ENCODE measurements at regions not wholly inside any gene's neighbourhood (a gene's known extent, or its start where the extent isn't known, plus 50 kb on each side); places are given as distances from the start of the nearest gene placed in this dataset.
"Not testable (repeated sequence)": the region's sequence is repeated elsewhere in the genome, so short reads cannot be mapped to it uniquely, and the experiment has no call there.

- no peak for DNase-seq
Observed at GRCh38 chr7:70846208-70846607, 285.7 kb upstream of the GALNT17 start.

GRCh38 chr7:70849580-70850235 is 282.2 kb upstream of the GALNT17 start:
- DNase-seq: no peak

DNA sequence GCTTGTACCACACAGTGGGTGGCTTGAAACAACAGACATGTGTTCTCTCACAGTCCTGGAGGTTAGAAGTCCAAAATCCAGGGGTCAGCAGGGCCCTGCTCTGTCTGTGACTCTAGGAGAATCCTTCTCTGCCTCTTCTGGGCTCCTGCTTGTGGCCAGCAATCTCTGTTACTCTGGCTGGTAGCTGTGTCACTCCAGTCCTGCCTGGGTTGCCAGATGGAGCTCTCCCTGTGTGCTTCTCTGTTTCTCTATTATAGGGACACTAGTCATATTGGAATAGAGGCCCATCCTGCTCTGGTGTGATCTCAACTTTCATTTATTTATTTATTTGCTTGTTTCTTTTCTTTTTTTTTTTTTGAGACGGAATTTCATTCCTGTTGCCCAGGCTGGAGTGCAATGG is 276.6 kb upstream of the GALNT17 start:
- DNase-seq: no peak

GRCh38 chr7:70856901-70857630 is 274.9 kb upstream of the GALNT17 start:
- peak; percentile 70 for DNase-seq

DNA sequence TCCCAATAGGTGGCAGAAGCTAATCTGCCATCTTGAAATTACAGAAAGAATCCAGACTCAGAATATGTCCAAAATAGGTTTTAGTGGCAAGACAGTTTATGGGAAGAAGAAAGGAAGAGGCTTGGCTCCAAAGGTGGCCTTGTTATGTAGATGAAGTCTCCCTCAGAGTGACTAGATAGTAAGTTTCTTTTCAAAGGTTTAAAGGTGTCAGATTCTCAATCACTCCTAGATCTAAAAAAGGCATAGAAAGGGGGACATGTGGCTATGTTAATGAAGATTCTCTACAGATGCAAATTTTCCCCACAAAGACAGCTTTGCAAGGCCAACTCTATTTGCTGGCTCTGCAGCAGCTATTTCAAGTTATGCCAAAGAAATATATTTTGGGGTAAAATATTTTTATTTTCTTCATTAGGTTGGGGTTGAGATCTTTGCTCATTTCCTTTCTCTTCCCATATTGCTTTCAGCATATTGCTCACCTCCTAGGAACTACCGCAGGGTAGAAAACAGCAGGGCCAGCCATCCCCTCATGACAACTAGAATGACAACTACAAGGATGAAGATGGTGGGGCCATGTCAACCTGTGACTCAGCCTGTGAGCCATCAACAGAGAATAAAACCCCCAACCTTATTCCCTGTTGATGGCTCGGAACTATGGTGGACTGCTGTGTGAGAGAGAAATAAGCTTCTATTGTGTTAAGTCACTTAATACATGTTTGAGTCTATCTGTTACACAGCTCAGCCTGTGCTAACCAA is 274.0 kb upstream of the GALNT17 start:
- DNase-seq: no peak

DNA sequence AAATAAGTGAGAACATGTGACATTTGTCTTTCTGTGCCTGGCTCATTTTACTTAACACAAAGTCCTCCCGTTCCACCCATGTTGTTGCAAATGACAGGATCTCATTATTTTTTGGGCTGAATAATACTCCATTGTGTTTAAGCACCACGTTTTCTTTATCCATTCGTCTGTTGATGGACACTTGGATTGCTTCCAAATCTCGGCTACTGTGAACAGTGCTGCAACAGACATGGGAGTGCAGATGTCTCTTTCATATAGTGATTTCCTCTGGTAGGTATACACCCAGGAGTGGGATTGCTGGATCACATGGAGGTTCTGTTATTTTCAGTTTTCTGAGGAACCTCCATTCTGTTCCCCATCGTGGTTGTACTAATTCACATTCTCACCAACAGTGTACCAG is 264.4 kb upstream of the GALNT17 start:
- no peak for DNase-seq

DNA sequence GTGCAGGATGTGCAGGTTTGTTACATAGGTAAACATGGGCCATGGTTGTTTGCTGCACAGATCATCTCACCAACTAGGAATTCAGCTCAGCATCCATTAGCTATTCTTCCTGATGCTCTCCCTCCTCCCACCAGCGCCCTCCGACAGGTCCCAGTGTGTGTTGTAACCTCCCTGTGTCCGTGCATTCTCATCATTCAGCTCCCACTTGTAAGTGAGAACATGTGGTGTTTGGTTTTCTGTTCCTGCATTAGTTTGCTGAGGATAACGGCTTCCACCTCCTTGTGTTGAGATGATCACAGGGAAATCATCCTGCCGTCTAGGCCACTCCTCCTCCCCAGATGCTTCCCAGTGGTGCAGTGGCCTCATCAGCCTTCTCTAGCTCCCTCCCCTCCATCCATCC is 261.6 kb upstream of the GALNT17 start:
- no peak for DNase-seq

DNA sequence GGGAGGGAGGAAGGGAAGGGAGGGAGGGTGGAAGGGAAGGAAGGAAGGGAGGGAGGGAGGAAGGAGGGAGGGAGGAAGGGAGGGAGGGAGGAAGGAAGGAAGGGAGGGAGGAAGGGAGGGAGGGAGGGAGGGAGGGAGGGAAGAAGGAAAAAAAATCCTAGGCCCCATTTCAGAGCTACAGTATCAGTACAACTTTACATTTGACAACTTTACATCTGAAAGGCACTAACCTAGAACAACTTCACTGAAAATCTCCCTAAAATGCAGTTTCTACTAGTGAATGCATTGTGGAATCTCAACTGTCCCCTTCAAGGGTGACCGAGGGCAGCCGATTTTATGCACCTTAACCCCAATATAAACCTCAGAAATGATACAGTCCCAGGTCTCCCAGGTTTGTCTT is 259.8 kb upstream of the GALNT17 start:
- DNase-seq: no peak

DNA sequence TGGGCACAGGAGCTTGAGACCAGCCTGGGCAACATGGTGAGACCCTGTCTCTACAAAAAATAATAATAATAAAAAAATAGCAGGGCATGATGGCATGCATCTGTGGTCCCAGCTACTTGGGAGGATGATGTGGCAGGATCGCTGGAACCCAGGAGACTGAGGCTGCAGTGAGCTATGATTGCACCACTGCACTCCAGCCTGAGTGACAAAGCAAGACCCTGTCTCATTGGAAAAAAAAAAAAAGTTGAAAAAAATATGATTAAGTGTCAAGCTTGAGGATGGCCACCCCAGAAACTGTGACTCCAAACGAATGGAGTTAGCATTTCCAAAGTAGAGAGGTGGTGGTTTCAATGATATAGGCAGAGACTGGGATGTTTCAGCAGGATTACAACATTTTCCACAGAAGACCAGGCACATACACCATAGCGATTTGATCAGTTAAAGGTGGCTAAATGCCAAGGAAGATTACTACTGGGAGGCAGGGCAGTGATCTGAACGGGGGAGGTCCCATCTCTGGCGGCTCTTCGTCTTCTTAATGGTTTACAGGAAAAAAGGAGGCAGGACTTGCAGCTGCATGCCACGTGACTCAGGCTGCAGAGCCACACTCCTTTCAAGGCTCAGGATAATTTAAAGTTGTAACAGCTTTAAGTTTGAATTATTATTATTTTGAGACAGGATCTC is 250.6 kb upstream of the GALNT17 start:
- DNase-seq: no peak

DNA sequence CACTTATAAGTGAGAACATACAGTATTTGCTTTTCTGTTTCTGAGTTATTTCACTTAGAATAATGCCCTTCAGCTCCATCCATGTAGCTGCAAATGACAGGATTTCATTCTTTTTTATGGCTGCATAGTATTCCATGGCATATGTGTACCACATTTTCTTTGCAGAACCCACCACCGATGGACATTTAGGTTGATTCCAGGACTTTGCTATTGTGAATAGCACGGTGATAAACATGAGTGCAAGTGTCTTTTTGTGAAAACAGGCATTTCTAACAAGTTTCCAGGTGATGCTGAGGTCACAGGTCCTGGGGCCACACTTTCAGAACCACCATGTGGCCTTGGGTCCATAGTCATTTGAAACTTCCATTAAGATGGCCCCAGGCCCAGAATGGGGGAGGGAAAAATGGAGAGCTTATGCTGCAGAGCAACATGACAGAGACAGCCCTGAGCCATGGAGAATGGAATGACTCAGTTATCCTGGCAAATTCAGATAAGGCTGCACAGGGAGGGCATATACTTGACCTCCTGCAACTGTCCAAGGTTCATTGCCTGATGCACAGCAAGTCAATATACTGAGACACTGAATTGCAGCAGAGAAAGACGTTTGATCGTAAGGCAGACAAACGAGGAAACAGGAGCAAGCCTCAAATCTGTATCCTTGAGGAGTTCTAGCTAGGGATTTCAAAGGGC is 248.0 kb upstream of the GALNT17 start:
- no peak for DNase-seq

- no peak for DNase-seq
Observed at GRCh38 chr7:70884440-70884764, 247.5 kb upstream of the GALNT17 start.

DNA sequence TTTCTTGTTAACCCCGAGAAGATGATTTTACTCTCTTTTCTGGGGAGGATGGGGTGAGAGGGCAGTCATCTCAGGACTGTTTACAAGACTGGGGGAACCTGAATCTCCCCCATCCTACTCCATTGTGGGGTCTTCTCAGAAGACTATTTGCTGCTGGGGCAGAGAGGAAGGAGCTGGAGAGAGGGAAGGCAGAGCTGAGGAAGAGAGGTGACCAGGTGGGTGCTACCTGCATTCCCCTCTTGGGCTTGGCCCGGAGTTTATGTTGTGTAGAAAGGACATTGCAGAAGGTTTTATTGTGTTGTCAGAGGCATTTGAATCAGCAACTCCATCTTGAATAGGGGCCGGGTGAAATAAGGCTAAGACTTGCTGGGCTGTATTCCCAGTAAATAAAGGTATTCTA is 247.1 kb upstream of the GALNT17 start:
- DNase-seq: no peak

- no peak for DNase-seq
Observed at GRCh38 chr7:70886547-70886946, 245.4 kb upstream of the GALNT17 start.

DNA sequence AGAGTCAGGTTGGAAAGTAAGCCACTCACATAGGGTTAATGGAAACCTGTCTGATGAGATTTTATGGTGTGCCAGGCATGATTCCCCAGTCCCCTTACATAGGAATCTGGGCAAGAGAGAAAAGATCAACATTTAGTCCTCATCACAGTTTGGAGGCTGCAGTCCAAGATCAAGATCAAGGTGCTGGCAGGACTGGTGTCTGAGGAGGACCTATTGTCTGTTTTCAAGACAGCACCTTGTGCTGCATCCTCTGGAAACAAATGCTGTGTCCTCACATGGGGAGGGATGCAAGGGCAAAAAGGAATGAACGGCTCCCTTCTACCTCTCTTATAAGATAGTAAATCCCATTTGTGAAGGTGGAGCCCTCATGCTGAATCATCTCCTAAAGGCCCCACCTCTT is 244.8 kb upstream of the GALNT17 start:
- no peak for DNase-seq

- no peak for DNase-seq
Observed at GRCh38 chr7:70890147-70890969, 241.6 kb upstream of the GALNT17 start.

DNA sequence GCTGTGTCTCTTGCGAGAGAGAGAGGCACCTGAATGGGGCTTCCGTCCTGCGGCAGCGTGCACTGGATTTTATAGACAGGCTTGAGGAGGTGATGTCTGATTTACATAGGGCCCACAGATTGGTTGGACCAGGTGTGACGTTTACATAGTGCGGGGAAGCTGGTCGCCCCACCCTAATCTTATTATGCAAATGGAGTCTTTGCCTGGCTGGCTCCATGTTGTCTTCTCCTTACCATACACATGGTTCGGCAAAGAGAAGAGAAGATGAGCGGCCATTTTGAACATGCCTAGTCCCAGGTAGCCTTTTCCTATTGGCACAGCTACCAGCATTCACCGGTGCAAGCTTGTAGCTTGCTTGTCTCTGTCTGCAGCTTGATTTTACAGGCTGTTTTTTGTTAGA is 238.5 kb upstream of the GALNT17 start:
- no peak for DNase-seq

DNA sequence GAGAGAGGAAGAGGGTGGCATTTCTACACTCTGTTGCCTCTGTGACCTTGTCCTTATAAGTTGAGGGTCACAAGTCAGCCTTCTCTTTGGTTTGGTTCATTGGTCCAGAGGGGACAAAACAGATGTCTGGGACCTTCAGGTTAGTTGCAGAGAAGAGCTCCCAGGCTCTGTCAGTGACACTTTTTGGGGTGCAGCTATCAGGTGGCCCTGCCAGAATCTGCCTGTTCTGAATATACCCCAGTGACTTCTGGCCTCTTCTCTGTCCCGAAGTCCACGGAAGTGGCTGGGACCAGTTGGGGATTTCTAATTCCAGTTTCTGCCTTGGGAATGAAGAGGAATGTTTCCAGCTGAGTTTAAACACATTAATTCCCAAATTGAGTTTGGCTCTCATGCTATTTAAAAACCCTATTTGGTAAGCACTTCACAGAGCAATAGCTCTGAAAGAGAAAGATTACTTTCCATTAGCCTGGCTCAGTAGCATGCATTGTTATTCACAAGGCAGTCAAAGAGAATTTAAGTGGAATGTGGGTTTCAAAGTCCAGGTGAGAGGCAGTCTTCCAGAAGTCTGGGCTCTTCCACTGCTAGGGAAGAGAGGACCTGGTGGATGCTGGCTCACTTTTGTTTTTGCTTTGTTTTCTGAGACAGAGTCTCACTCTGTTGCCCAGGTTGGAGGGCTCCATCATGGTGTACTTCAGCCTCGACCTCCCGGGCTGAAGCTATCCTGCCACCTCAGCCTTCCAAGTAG is 237.8 kb upstream of the GALNT17 start:
- no peak for DNase-seq

- DNase-seq: no peak
Observed at GRCh38 chr7:70894799-70895198, 237.1 kb upstream of the GALNT17 start.

GRCh38 chr7:70895337-70896200 is 236.4 kb upstream of the GALNT17 start:
- DNase-seq: not testable (repeated sequence)
